NCI-H128 (cell line): ENCODE measurements at regions not wholly inside any gene's neighbourhood (a gene's known extent, or its start where the extent isn't known, plus 50 kb on each side); places are given as distances from the start of the nearest gene placed in this dataset.
"Not testable (repeated sequence)": the region's sequence is repeated elsewhere in the genome, so short reads cannot be mapped to it uniquely, and the experiment has no call there.

Experiments used
- DNase-seq: peaks from one replicate; lab custom pipeline; 2025; ENCODE audit not compliant: unreplicated experiment; lab: John Stamatoyannopoulos, UW

DNA sequence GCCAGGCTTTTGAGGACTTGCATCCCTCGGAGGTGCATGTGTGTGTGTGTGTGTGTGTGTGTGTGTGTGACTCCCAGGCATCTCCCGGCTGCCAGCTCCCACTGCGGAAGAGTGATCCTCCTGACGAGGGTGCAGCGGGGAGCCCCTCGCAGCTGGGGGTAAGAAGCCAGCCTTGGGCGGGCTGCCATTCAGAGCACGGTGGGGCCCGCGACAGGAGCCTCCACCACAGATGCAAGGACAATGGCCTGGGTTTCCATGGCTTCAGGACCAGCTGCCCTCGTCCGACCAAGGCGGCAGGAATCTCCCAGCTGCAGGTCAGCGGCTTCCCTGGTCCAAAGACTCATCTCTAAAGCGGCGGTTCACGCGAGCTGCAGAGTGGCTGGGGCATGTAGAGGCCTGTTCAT, 908.5 kb downstream of the BRD1 start:
- DNase-seq = peak; percentile 48

DNA sequence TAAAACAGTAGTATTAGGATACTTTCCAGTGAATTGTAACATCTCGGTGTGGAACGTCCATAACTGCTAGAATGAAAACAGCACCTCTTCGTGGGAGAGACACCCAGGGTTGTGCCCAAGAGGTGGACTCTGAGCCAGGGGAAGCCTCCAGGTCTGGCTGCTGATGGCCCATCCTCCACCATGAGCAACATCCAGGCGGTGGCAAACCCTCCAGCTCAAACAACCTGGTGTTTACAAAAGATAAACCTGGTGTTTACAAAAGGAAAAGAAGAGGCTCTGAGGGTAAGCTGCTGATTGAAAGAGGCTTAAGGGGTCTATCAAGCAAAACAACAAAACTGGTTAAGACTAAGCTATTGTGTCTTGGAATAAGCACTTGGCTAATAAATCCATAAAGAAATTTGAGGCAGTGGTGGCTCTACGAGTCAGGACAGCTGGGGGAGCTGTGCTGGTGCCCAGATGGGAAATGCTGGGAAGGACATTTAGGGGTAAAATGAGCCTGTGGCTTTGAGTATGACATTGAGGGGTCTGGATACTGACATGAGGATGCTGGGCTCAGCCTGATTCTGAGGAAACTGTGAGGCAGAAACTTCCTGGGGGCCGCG, 909.0 kb downstream of the BRD1 start:
- DNase-seq = peak; percentile 48

DNA sequence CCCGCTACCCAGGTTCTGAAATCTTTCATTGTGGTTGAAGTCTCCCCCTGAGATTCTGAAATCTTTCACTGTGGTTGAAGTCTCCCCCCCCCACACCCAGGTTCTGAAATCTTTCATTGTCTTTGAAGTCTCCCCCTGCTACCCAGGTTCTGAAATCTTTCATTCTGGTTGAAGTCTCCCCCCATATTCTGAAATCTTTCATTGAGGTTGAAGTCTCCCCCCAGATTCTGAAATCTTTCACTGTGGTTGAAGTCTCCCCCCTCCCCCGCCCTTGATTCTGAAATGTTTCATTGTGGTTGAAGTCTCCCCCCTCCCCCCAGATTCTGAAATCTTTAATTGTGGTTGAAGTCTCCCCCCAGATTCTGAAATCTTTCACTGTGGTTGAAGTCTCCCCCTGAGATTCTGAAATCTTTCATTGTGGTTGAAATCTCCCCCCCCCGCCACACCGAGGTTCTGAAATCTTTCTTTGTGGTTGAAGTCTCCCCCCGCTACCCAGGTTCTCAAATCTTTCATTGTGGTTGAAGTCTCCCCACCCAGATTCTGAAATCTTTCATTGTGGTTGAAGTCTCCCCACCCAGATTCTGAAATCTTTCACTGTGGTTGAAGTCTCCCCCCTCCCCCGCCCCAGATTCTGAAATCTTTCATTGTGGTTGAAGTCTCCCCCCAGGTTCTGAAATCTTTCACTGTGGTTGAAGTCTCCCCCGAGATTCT, 915.2 kb downstream of the BRD1 start:
- not testable (repeated sequence) for DNase-seq

DNA sequence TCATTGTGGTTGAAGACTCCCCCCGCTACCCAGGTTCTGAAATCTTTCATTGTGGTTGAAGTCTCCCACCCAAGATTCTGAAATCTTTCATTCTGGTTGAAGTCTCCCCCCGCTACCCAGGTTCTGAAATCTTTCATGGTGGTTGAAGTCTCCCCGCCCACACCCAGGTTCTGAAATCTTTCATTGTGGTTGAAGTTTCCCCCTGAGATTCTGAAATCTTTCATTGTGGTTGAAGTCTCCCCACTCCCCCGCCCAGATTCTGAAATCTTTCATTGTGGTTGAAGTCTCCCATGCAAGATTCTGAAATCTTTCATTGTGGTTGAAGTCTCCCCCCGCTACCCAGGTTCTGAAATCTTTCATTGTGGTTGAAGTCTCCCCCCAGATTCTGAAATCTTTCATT, 916.0 kb downstream of the BRD1 start:
- DNase-seq = not testable (repeated sequence)

DNA sequence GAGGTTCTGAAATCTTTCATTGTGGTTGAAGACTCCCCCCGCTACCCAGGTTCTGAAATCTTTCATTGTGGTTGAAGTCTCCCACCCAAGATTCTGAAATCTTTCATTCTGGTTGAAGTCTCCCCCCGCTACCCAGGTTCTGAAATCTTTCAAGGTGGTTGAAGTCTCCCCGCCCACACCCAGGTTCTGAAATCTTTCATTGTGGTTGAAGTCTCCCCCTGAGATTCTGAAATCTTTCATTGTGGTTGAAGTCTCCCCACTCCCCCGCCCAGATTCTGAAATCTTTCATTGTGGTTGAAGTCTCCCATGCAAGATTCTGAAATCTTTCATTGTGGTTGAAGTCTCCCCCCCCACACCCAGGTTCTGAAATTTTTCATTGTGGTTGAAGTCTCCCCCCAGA, 916.6 kb downstream of the BRD1 start:
- not testable (repeated sequence) for DNase-seq

DNA sequence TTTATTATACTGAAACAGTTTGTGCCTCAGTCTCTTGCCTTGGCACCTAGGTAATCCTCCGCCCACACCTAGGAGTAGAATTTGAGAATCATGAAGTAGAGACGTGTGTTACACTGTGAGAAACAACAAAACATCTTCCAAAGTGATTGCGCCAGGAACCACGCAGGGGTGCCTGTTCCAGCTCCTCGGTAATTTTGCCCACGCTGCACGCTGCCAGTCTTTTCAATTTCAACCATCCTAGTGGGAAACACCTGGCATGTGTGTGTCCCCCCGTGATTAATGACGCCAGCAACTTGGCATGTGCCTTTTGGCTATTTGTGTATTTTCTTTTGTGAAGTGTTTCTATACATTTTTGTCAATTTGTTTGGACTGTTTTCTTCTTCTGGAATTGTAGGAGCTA, 919.1 kb downstream of the BRD1 start:
- DNase-seq = no peak

DNA sequence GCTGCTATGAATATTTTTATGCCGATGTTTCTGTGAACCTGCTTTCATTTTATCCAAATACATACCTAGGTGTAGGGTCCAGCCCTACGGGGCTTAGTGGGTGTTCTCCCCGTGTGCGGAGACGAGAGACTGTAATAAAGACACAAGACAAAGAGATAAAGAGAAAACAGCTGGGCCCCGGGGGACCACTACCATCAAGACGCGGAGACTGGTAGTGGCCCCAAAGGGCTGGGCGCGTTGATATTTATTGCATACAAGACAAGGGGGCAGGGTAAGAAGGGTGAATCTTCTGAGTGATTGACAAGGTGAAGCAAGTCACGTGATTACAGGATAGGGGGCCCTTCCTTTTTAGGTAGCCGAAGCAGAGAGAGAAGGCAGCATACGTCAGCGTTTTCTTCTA, 920.1 kb downstream of the BRD1 start:
- no peak for DNase-seq

DNA sequence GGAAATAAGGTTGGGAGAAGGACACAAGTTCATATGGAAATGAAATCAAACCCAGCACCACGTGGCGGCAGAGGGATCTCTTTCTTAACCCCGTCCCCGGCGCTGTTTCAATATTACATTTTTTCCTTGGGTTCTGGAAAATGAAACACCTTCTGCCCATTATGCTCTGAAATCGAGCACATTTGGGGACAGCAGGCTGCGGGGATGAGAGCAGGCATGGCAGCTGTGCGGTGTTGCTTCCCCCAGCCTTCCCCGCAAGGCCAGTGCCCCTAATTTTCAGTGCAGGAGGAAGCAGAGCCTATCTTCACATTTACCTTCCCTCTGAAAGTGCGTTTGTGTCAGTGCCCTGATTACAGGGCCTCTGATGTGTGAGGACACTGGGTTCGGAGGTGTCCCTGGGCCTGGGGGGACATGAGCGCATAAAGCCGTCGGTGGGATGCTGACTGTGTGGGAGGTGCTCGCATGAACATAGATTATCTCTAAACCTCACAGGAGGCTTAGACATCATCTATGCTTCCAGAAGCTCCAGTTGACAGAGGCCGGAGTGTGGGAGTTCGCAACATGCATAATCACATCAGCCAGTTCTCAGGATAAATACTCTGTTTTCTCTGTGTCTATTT, 921.3 kb downstream of the BRD1 start:
- no peak for DNase-seq

DNA sequence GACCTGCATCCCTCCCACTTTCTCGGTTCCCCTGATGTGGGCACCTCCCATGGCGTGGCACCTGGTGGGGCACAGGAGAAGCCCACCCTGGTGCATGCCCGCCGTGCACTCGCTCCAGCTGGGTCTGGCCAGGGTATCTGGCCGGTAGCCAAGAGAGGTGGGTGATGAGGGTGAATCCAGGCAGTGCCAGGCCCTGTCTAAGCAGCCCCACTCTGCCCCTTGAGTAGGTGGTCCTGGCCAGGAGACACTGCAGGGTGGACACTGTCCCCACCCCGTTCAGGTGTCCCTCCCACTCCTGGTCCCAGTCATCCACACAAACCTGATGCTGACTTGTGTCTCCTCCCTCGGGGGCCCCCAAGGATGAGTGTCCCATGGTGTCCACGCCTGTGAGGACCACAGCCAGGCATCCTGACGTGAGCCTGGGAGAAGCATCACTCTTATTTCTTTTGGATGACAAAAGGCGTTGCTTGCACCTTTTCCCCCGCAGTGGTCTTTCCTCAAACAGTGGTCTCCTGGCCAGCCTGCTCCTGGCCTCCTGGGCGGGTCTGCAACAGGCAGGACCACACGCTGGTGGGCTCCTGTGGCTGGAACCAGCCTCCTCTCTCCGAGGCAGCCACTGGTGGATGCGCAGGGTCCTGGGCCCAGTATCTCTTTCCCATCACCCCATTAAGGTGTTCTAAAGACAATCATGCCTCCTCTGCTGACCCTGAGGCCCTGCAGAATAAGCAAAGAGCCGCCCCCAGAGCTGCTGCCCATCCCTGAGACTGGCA, 922.3 kb downstream of the BRD1 start:
- DNase-seq = no peak

DNA sequence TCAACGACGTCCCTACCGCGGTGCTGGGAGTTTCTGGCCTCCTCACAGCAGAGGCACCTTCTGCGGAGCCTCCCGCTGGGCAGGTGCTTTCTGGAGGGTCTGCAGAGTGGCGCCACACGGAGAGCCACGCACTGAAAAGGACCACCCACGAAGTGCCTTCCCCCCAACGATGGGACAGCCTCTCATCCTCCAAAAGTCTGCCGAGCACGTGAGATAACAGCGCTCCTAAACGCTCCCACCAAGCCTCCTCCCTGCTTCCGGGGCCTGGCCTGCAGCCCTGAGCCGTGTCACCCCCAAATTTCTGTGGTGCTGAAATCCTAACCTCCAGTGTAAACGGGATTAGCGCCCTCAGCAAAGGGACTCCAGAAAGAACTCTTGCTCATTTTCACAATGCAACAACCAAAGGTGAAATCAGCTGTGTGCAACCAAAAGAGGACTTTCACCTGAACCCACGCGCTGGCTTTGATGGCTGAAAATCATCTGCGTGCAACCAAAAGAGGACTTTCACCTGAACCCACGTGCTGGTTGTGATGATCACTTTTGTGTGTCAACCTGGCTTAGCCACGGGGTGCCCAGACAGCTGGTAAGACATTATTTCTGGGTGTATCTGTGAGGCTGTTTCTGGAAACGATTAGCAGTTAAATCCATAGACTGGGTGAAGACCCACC, 924.6 kb downstream of the BRD1 start:
- no peak for DNase-seq

DNA sequence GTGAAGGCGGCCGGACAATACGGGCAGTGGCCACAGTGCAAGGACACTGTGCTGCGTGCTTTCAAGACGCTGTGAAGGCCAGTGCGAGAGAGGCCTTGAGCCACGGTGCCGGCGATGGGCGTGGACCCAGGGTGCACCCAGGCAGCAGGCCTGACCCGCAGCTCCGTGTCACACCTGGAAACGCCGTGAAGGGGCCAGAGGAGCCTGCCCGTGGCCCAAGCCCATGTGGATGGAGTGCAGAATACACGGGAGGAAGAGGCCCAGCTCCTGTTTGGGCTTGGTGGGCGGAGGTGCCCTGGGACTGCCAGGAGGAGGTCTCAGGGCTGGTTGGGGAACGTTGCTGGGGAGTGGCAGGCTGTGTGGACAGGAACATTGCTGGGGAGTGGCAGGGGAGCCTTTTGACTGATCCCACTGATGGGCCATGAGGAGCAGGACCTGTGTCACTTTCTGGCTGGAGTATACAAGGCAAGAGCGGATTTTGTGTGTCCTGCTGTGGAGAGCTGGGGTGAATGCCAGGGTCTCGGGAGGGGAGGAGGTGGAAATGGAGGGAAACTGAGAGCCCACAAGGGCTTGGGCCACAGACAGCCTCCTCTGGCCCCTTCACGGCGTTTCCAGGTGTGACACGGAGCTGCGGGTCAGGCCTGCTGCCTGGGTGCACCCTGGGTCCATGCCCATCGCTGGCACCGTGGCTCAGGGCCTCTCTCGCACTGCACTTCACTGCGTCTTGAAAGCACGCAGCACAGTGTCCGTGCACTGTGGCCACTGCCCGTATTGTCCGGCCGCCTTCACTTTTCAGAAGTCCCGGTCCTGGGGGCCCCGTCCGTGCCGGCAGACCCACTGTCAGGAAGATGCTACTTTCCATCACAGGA, 925.4 kb downstream of the BRD1 start:
- no peak for DNase-seq

DNA sequence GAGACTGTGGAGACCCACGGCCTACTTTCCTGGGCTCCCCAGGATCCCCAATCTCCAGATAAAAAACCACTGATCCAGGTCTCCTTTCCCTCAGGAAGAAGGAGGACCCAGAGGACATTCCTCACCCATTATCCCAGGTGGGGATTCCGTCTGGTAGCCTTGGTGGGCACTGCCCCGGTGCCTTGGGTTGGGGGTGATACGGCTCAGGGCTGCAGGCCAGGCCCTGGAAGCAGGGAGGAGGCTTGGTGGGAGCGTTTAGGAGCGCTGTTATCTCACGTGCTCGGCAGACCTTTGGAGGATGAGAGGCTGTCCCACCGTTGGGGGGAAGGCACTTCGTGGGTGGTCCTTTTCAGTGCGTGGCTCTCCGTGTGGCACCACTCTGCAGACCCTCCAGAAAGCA, 926.3 kb downstream of the BRD1 start:
- DNase-seq = no peak

DNA sequence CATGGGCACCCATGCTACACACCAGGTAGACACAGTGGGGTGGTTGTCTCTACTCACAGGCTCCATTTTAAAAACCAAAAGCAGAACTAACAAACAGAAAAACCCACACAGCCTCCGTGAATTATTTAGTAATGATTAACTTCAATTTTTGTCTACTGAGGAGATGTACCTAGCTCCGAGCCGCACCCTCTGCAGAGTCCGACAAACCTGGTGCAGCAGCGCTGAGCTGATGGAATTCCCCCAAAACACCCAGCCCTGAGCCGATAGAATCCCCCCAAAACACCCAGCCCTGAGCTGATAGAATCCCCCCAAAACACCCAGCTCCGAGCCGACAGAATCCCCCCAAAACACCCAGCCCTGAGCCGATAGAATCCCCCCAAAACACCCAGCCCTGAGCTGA, 927.0 kb downstream of the BRD1 start:
- no peak for DNase-seq

DNA sequence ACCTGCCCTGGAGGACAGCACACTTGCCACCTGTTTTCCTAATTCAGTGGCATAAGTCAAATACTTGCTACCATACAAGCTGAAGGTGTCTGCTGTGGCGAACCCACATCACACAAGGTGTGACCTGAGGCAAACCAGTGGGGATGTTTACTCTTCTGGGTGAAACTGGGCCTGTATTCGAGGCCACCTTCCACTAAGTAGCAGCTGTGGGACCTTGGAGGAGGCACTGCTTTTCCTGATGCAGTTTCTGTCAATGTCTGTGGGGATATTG, 927.4 kb downstream of the BRD1 start:
- no peak for DNase-seq

DNA sequence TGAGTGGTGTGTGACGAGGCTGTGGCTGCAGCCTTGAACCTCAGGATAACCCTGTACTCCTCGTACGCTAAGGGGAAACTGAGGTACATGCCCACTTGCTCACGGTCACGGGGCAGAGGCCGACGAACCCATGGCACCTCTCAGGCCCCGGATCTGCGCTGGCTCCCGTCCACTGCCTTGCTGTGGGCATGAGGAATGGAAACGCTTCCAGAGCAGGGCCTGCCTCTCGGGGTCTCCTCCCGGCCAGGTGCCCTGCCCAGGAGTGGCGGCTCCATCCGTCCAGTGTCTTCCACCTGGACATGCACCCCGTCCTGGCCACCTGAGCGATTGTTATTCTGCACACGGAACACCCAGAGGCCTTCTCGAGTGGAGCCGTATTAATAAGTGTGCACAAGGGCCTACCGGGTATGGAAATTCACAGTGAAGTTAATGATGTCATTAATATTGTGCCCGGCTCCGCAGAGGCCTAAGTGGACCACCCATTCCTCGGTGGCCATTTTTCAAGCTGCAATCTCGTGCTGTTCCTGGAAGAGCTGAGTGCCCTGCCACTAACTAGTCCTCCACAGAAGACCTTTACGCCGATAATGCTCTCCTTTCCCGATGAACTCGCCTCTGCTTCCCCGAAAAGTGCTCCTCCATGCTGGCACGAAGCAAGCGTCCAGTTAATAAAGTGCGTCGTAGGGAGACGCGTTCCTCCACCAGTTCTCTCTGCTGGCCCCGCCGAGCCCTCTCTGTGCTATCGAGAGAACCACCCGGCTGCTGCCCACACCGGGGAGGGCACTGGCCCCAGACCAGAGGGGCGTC, 927.9 kb downstream of the BRD1 start:
- no peak for DNase-seq

DNA sequence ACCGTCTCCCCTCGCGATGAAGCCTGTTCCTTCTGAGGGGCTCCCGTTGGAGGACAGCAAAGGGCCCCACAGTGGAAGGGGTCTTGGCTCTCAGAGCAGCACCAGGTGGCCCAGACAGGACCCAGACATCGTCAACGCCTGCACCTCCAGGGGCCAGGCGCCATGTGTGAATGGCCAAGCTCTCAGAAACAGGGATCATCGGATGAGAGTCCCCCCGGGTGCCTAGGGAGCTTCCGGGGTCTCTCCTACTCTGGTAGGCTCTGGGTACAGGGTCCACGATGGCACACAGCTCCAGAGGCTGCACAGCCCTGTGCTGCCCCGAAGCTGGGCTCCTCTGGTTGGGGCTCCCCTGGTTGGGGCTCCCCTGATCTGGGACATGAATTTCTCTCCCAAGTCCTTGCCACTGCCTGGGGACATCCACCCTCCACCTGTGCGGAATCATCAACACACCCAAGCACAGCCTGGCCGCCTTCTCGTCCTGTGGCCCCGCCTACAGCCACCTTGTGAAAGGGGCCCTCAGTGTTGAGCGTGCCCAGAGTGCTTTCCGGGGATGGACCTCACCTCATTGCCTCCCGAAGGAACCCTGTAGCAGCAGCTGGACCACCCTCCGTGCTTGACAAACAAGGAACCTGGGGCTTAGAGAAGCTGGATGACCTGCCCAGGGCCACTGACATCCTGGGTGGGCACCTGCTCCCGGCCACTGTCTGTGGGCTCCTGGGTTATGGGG, 929.0 kb downstream of the BRD1 start:
- no peak for DNase-seq

DNA sequence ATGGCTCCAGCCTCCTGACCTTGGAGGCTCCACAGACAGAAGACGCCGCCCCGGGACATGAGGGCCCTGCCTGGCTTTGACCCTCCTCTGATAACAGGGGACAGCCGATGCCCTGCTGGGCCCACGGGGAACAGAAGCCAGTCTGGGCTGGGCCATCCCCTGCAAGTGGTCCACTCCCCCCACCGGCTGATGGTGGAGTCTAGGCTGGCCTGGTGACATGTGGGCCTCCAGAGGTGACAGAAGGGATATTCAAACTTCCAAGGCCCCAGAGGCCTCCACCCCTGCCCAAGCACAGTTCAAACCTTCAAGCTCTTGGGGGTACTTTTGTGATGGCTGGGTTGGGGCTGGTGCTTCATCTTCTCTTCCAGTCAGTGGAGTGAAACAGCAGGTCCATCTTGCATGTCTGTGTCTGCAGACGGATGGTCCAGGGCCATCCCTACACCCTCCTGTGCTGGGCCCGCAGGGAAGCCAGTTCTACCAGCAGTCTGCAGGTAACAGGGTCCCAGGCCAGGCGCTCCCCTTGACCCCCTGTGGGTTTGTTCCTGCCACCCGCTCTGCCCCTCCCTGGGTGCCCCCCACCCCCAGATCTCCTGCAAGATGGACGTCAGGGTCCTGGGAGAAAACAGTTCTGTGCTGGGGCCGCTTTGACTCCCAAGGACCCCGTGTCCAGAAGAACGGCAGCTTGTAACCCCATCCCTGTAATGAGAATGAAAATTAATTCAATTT, 929.9 kb downstream of the BRD1 start:
- DNase-seq = no peak
